ENCODE measurements at regions not wholly inside any gene's neighbourhood (a gene's known extent, or its start where the extent isn't known, plus 50 kb on each side); places are given as distances from the start of the nearest gene placed in this dataset.

- no peaks in the 10 kb centered on the region for H3K9me3 ChIP-seq
- intact Hi-C loops (cut with DNase I): no loop called here
- ATAC-seq (no peak), DNase-seq (no peak)
- H3K4me1 ChIP-seq: no peaks in the 10 kb centered on the region
- TF ChIP-seq CTCF (IDR thresholded peaks at IDR 0.05): no peak
- H3K27me3 ChIP-seq (ENCODE audit: insufficient read depth in 3 of 3, low read length in 2 of 3): no peaks in the 10 kb centered on the region
- H3K36me3 ChIP-seq (ENCODE audit: insufficient read depth in 1 of 2, low read depth in 1 of 2): no peaks in the 10 kb centered on the region
- no peak overlapping the region for H3K4me3 ChIP-seq
- 85 to 93% (median 88%) methylated on average over 2 of the region's 2 CpGs for WGBS, 3 donors
- H3K27ac ChIP-seq: no peak overlapping the region
Measured at GRCh38 chr2:48032765-48033164, 126.5 kb upstream of the FBXO11 start.

GRCh38 chr2:48034295-48034694 is 128.0 kb upstream of the FBXO11 start:
- intact Hi-C loops (cut with DNase I): no loop called here
- ATAC-seq (no peak), DNase-seq (no peak)

GRCh38 chr2:48036312-48036711 is 130.0 kb upstream of the FBXO11 start:
- DNase-seq (no peak), ATAC-seq (no peak)
- WGBS, 3 donors: 95 to 97% (median 96%) methylated on average over 2 of the region's 2 CpGs
- no peaks in the 10 kb centered on the region for H3K4me1 ChIP-seq
- TF ChIP-seq CTCF (IDR thresholded peaks at IDR 0.05): no peak
- intact Hi-C loops (cut with DNase I): no loop called here
- H3K4me3 ChIP-seq: no peak overlapping the region
- H3K9me3 ChIP-seq: no peaks in the 10 kb centered on the region
- no peaks in the 10 kb centered on the region for H3K36me3 ChIP-seq (ENCODE audit: insufficient read depth in 1 of 2, low read depth in 1 of 2)
- H3K27me3 ChIP-seq (ENCODE audit: insufficient read depth in 3 of 3, low read length in 2 of 3): no peaks in the 10 kb centered on the region
- H3K27ac ChIP-seq: no peak overlapping the region

More at GRCh38 chr2:48034295-48034694, 128.0 kb upstream of the FBXO11 start:
- TF ChIP-seq CTCF (IDR thresholded peaks at IDR 0.05): no peak
- Histone ChIP-seq H3K27me3 (ENCODE audit: insufficient read depth in 3 of 3, low read length in 2 of 3) (no peaks in the 10 kb centered on the region), H3K4me1 (no peaks in the 10 kb centered on the region), H3K4me3 (no peak overlapping the region), H3K36me3 (ENCODE audit: insufficient read depth in 1 of 2, low read depth in 1 of 2) (no peaks in the 10 kb centered on the region), H3K9me3 (no peaks in the 10 kb centered on the region), H3K27ac (no peak overlapping the region)

GRCh38 chr2:48039209-48039990 is 133.1 kb upstream of the FBXO11 start:
- ATAC-seq: no peak

More at GRCh38 chr2:48039209-48039990, 133.1 kb upstream of the FBXO11 start:
- H3K4me1 ChIP-seq: no peaks in the 10 kb centered on the region
- H3K27me3 ChIP-seq (ENCODE audit: insufficient read depth in 3 of 3, low read length in 2 of 3): no peaks in the 10 kb centered on the region
- DNase-seq: no peak
- WGBS, 3 donors: 82 to 91% (median 90%) methylated on average over 3 of the region's 3 CpGs
- no peak for TF ChIP-seq CTCF (IDR thresholded peaks at IDR 0.05)
- no peaks in the 10 kb centered on the region for H3K9me3 ChIP-seq
- H3K4me3 ChIP-seq: no peak overlapping the region
- H3K36me3 ChIP-seq (ENCODE audit: insufficient read depth in 1 of 2, low read depth in 1 of 2): no peaks in the 10 kb centered on the region
- intact Hi-C loops (cut with DNase I): no loop called here
- H3K27ac ChIP-seq: no peak overlapping the region

All from psoas muscle (tissue), 7 donors.